ENCODE measurements at regions not wholly inside any gene's neighbourhood (a gene's known extent, or its start where the extent isn't known, plus 50 kb on each side); places are given as distances from the start of the nearest gene placed in this dataset.

GRCh38 chr3:135440233-135440632 lies 525.3 kb upstream of the PPP2R3A start:
- TF ChIP-seq, protein P1, sequence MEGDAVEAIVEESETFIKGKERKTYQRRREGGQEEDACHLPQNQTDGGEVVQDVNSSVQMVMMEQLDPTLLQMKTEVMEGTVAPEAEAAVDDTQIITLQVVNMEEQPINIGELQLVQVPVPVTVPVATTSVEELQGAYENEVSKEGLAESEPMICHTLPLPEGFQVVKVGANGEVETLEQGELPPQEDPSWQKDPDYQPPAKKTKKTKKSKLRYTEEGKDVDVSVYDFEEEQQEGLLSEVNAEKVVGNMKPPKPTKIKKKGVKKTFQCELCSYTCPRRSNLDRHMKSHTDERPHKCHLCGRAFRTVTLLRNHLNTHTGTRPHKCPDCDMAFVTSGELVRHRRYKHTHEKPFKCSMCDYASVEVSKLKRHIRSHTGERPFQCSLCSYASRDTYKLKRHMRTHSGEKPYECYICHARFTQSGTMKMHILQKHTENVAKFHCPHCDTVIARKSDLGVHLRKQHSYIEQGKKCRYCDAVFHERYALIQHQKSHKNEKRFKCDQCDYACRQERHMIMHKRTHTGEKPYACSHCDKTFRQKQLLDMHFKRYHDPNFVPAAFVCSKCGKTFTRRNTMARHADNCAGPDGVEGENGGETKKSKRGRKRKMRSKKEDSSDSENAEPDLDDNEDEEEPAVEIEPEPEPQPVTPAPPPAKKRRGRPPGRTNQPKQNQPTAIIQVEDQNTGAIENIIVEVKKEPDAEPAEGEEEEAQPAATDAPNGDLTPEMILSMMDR (conservative IDR thresholded peaks at IDR 0.05; ENCODE audit: low read depth, low read length), result no peak
- TF ChIP-seq RFX5 (IDR thresholded peaks at IDR 0.05; ENCODE audit: low read depth, low read length) (no peak), CEBPB (IDR thresholded peaks at IDR 0.05; ENCODE audit: low read depth, low read length) (no peak), CHD1 (IDR thresholded peaks at IDR 0.05; ENCODE audit: low read depth, low read length) (no peak), USF2 (IDR thresholded peaks at IDR 0.05; ENCODE audit: low read depth, low read length) (no peak), POLR2A (IDR thresholded peaks at IDR 0.05; ENCODE audit: low read depth, low read length) (no peak), BHLHE40 (IDR thresholded peaks at IDR 0.05; ENCODE audit: low read depth, low read length) (no peak), MAFK (IDR thresholded peaks at IDR 0.05; ENCODE audit: low read depth, low read length) (no peak), RAD21 (IDR thresholded peaks at IDR 0.05; ENCODE audit: low read length) (no peak), RCOR1 (IDR thresholded peaks at IDR 0.05; ENCODE audit: insufficient replicate concordance, low read length) (no peak), FOS (IDR thresholded peaks at IDR 0.05; ENCODE audit: low read depth, low read length) (no peak)
